Dedifferentiated amniotic fluid mesenchymal stem cell (primary cell): ENCODE measurements at regions not wholly inside any gene's neighbourhood (a gene's known extent, or its start where the extent isn't known, plus 50 kb on each side); places are given as distances from the start of the nearest gene placed in this dataset.
"Not testable (repeated sequence)": the region's sequence is repeated elsewhere in the genome, so short reads cannot be mapped to it uniquely, and the experiment has no call there.

Experiments used
- DNase-seq: peaks from one replicate; pipeline ENCODE4 v3.0.0-alpha.2; 2016; ENCODE audit errors: extremely low spot score

- DNase-seq, result no peak
Observed at GRCh38 chr3:110473405-110473804, 598.2 kb upstream of the NECTIN3 start.

DNA sequence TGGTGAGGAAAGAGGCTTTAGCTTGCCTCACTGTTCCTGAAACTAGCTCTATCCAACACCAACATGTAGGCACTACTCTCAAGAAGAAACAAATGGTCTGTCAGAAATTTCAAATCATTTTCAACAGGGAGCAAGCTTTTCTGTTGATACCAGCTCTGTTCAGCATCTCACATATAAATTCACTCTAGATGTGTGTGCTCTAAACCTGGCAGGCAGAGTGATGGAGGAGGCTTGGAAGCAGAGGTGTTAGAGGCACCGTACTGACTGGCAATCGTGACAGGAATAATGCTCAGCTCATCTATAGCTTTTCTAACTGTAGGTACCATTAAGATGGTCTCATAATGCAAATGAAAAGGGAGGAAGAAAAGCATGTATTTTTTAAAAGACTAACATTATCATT, 597.2 kb upstream of the NECTIN3 start:
- no peak for DNase-seq

DNA sequence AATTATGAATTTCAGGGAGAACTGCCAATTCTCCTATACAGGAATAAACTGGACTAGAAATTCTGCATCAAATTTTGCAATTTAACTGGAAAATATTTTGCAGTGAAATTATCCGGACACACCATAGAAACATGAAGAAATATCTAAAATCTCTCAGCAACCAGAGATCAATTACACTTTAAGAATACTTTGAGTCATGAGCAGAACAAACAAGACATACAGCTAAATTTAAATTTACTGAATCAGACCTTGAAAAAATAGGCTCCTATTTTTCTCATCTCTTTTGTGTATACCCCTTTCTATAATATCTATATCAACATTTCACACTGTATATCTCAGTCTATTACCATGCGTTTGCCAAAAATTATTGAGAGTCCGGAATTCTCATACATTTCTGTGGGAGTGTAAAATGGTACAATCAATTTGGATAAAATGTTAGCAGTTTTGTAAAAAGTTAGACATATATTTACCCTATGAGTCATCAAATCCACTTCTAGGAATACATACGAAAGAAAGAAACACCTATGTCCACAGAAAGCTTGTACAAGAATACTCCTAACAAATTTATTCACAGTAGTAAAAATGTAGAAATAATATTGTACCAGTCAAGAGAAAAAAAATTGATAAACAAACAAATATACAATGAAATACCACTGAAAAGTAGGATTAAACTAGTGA, 593.1 kb upstream of the NECTIN3 start:
- DNase-seq, result no peak

GRCh38 chr3:110479731-110480130, 591.9 kb upstream of the NECTIN3 start:
- no peak for DNase-seq

GRCh38 chr3:110485389-110485788, 586.2 kb upstream of the NECTIN3 start:
- DNase-seq, result no peak

- DNase-seq, result no peak
Observed at GRCh38 chr3:110487840-110488239, 583.8 kb upstream of the NECTIN3 start.

GRCh38 chr3:110491413-110491812, 580.2 kb upstream of the NECTIN3 start:
- DNase-seq, result no peak

GRCh38 chr3:110492876-110493275, 578.7 kb upstream of the NECTIN3 start:
- no peak for DNase-seq

DNA sequence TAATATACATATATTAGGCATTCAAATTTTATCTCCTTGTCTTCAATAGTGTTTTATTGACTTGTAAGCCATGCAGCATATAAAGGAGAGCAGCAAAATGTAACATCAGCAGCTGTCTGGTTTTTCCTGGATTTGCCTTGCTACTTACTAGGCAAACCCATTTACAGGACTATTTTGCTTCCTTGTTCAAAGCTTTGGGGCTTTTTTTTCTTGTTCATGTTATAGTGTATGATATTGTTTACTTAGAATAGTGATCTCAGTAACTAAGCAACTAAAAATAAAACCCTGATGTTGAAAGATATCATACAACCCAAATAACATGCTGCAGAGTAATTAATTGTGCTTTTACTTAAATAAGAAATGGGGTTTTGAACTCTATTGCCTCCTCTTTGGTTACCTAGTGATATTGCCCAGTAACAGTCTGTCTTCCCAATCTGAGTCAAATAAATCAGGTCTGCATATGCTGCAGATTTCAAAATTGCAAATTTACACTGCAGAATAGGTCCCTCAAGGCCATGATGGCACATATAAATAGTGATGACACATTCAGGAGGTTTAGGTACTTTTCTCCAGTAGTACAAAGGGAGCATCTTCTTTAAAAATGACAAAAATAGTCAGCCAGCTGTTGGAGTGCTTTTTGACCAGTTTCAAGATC, 578.1 kb upstream of the NECTIN3 start:
- no peak for DNase-seq

DNA sequence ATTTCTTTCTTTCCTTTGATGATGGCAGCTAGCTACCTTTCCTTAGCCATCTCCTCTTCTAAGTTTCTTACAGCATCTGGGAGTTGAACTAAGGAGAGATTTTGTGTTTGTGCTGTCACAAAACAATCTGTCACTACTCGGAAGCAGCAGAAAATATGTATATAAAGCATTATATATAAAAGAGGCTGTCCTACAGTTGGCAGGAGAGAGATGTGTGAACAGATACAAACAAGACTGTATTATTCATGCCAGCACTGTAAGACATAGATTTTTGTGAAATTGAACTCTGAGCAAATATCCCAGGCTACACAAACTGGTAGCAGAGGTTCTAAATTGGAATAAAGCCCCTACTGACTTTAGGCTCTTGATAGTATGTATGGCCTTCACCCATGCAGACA, 577.5 kb upstream of the NECTIN3 start:
- DNase-seq, result no peak

DNA sequence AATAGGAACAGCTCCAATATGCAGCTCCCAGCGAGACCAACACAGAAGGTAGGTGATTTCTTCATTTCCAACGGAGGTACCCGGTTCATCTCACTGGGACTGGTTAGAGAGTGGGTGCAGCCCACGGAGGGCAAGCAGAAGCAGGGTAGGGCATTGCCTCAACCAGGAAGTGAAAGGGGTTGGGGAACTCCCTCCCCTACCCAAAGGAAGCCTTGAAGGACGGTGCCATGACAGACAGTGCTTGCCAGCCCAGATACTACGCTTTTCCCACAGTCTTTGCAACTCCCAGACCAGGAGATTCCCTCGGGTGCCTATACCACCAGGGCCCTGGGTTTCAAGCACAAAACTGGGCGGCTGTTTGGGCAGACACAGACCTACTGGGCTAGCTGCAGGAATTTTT, 576.9 kb upstream of the NECTIN3 start:
- no peak for DNase-seq

DNA sequence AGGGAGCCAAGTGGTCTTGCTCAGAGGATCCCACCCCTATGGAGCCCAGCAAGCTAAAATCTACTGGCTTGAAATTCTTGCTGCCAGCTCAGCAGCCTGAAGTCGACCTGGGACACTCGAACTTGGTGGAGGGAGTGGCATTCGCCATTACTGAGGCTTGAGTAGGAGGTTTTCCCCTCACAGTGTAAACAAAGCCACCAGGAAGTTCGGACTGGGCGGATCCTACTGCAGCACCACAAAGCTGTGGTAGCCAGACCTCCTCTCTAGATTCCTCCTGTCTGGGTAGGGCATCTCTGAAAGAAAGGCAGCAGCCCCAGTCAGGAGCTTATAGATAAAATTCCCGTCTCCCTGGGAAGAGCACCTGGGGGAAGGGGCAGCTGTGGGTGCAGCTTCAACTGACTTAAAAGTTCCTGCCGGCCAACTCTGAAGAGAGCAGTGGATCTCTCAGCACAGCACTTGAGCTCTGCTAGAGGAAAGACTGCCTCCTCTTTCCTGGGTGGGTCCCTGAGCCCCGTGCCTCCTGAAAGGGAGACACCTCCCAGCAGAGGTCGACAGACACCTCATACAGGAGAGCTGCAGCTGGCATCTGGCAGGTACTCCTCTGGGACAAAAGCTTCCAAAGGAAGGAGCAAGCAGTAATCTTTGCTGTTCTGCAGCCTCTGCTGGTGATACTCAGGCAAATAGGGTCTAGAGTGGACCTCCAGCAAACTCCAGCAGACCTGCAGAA, 576.3 kb upstream of the NECTIN3 start:
- DNase-seq, result no peak

GRCh38 chr3:110504401-110504800, 567.2 kb upstream of the NECTIN3 start:
- no peak for DNase-seq

DNA sequence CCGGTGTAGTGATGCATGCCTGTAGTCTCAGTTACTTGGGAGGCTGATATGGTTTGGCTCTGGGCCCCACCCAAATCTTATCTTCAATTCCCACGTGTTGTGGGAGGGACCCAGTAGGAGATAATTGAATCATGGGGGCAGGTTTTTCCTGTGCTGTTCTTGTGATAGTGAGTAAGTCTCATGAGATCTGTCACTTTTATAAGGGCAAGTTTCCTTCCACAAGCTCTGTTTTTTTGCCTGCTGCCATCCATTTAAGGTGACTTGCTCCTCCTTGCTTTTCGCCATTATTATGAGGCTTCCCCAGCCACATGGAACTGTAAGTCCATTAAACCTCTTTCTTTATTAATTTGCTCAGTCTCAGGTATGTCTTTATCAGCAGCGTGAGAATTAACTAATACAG, 566.7 kb upstream of the NECTIN3 start:
- DNase-seq, result no peak

GRCh38 chr3:110506890-110507289, 564.7 kb upstream of the NECTIN3 start:
- no peak for DNase-seq

DNA sequence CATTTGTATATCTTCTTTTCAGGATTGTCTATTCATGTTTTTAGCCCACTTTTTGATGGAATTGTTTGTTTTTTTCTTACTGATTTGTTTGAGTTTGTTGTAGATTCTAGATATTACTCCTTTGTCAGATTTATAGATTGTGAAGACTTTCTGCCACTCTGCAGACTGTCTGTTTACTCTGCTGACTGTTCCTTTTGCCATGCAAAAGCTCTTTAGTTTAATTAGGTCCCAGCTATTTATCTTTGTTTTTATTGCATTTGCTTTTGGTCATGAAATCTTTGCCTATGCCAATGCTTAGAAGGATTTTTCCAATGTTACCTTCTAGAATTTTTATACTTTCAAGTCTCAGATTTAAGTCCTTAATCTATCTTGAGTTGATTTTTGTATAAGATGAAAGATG, 564.0 kb upstream of the NECTIN3 start:
- not testable (repeated sequence) for DNase-seq

DNA sequence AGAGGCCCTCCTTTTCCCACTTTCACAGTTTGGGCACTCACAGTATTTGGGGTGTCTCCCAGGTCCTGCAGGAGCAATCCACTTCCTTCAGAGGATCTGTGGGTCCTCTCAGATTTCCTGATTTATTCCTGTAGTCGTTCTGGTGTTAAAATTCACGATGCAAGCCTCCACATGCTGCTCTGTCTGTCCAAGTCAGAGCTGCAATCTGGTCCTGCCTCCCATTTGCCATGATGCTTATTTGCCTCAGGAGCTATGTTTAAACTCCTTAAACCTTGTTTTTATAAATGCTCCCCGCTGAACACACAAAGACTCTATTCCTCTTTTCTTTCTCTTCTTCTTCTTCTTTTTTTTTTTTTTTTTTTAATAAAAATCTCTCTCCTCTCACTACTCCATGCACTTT, 558.7 kb upstream of the NECTIN3 start:
- no peak for DNase-seq

DNA sequence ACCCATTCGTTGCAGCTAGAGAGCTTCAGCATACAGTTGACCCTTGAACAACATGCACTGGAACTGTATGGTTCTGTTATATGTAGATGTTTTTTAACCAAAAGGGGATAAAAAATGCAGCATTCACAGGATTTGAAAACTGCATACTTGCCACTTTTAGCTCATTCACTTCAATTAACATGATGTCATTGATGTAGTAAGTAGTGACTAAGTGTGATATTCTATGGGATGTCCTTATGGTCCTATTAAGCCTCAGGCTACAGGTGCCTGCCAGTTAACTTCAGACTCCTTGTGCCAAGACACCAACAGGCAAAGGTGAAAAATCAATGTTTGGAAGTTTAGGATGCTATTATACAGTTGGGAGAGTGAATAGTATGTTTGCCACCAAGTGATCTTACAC, 553.6 kb upstream of the NECTIN3 start:
- DNase-seq, result no peak

GRCh38 chr3:110519071-110519470, 552.5 kb upstream of the NECTIN3 start:
- no peak for DNase-seq

DNA sequence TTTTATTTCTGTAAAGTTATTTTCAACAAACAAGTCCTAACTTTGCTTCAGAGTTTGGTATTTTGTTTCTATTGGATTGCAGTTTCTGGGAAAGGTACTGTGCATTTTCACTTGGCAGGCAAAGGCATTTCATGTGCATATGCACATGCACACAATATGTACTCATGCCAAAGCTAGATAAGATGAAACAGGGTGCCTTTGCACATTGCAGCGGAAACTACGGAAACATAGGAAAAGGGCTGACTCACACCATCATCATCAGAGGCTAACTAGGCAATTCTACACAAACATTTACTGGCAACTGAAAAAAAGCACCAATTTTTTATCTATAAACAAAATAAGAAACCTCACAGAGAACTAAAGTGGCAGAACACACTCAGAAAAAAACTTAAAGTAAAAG, 550.6 kb upstream of the NECTIN3 start:
- DNase-seq, result peak; percentile 80

- DNase-seq, result not testable (repeated sequence)
Observed at GRCh38 chr3:110525558-110526064, 546.0 kb upstream of the NECTIN3 start.

- peak; percentile 91 for DNase-seq
Observed at GRCh38 chr3:110526777-110527727, 544.6 kb upstream of the NECTIN3 start.
